GM20000 (cell line): ENCODE measurements at regions not wholly inside any gene's neighbourhood (a gene's known extent, or its start where the extent isn't known, plus 50 kb on each side); places are given as distances from the start of the nearest gene placed in this dataset.

Experiments
- DNase-seq: peaks from one replicate; pipeline ENCODE4 v3.0.0; 2012; ENCODE audit warnings: low spot score
- CTCF ChIP-seq: IDR thresholded peaks from 2 replicates; pipeline ENCODE4 v1.5.1; 2012; ENCODE audit warnings: mild to moderate bottlenecking, control low read depth; ENCODE audit errors: extremely low read depth, missing control alignments

GRCh38 chrX:109872021-109872732 lies 130.7 kb upstream of the TMEM164 start:
- no peak for TF ChIP-seq CTCF
- DNase-seq = no peak

GRCh38 chrX:109873574-109873973 lies 129.3 kb upstream of the TMEM164 start:
- TF ChIP-seq CTCF = no peak
- DNase-seq = no peak

GRCh38 chrX:109873983-109874382 lies 128.9 kb upstream of the TMEM164 start:
- DNase-seq = no peak
- no peak for TF ChIP-seq CTCF

- DNase-seq = no peak
- no peak for TF ChIP-seq CTCF
Measured at GRCh38 chrX:109874548-109874947, 128.4 kb upstream of the TMEM164 start.

GRCh38 chrX:109875831-109876230 lies 127.1 kb upstream of the TMEM164 start:
- no peak for TF ChIP-seq CTCF
- DNase-seq = no peak

- peak; percentile 39 for DNase-seq
- no peak for TF ChIP-seq CTCF
Measured at GRCh38 chrX:109878236-109878635, 124.7 kb upstream of the TMEM164 start.

- no peak for DNase-seq
Measured at GRCh38 chrX:109879991-109880390, 122.9 kb upstream of the TMEM164 start.

More at GRCh38 chrX:109879991-109880390, 122.9 kb upstream of the TMEM164 start:
- TF ChIP-seq CTCF = no peak
